K562 (cell line): ENCODE measurements at regions not wholly inside any gene's neighbourhood (a gene's known extent, or its start where the extent isn't known, plus 50 kb on each side); places are given as distances from the start of the nearest gene placed in this dataset.

Source experiments
- BRCA1 ChIP-seq, 2 experiments: fragments of 450-650 bp in 1 of 2; sonication (generic) in 1 of 2; formaldehyde crosslinking in 1 of 2; IDR thresholded peaks; 2 replicates each; pipeline versions ENCODE4 v1.5.0 to v1.6.1; 2017 to 2020; ENCODE audit warnings: mild to moderate bottlenecking in 1 of 2, missing genetic modification reagents in 1 of 2
- CTCF ChIP-seq, 3 experiments: IDR thresholded peaks in 2 of 3; conservative IDR thresholded peaks in 1 of 3; 2 replicates each; pipeline ENCODE4 v1.5.1; 2011 to 2012; ENCODE audit warnings: low read length in 3 of 3, mild to moderate bottlenecking in 3 of 3, control low read depth in 2 of 3, improper control_type of control experiment in 1 of 3, inconsistent platforms in 1 of 3, low read depth in 1 of 3, mixed read lengths in 1 of 3, moderate library complexity in 1 of 3; ENCODE audit not compliant: insufficient read depth in 2 of 3
- FOXK1 ChIP-seq: sonication (generic); formaldehyde crosslinking; IDR thresholded peaks from 2 replicates; pipeline ENCODE4 v1.8.0; 2022; ENCODE audit warnings: missing genetic modification reagents, mild to moderate bottlenecking, borderline replicate concordance
- GATA2 ChIP-seq: sonication (generic); formaldehyde crosslinking; IDR thresholded peaks from 2 replicates; pipeline ENCODE4 v1.4.0; 2020; ENCODE audit warnings: mild to moderate bottlenecking, missing genetic modification reagents
- GTF3C2 ChIP-seq: IDR thresholded peaks from 3 replicates; pipeline ENCODE4 v1.6.1; 2011; ENCODE audit warnings: borderline replicate concordance, mild to moderate bottlenecking, moderate library complexity; ENCODE audit not compliant: insufficient read length; ENCODE audit errors: extremely low read depth
- POLR2A ChIP-seq: fragments of 450-650 bp; conservative IDR thresholded peaks from 2 replicates; pipeline ENCODE4 v1.6.1; 2016
- ZNF431 ChIP-seq: sonication (generic); formaldehyde crosslinking; IDR thresholded peaks from 2 replicates; pipeline ENCODE4 v1.8.0; 2022; ENCODE audit warnings: mild to moderate bottlenecking, missing genetic modification reagents
- TF ChIP-seq, protein P1 (sequence below): fragments of 450-650 bp; IDR thresholded peaks from 2 replicates; pipeline ENCODE4 v1.6.1; 2017; ENCODE audit warnings: antibody characterized with exemption, mild to moderate bottlenecking

GRCh38 chr22:47784991-47785390, 1022.5 kb downstream of the TBC1D22A start:
- TF ChIP-seq CTCF (IDR thresholded peaks at IDR 0.05 in 2 of 3, conservative IDR thresholded peaks at IDR 0.05 in 1 of 3; ENCODE audit: insufficient read depth in 2 of 3, low read depth in 1 of 3, low read length in 3 of 3) (no peak), GTF3C2 (no peak), FOXK1 (no peak), POLR2A (no peak), GATA2 (no peak), ZNF431 (CRISPR knock-in tag) (no peak), BRCA1 (IDR thresholded peaks at IDR 0.05) (no peak), BRCA1 (CRISPR knock-in tag; IDR thresholded peaks at IDR 0.05) (no peak)
- TF ChIP-seq, protein P1, sequence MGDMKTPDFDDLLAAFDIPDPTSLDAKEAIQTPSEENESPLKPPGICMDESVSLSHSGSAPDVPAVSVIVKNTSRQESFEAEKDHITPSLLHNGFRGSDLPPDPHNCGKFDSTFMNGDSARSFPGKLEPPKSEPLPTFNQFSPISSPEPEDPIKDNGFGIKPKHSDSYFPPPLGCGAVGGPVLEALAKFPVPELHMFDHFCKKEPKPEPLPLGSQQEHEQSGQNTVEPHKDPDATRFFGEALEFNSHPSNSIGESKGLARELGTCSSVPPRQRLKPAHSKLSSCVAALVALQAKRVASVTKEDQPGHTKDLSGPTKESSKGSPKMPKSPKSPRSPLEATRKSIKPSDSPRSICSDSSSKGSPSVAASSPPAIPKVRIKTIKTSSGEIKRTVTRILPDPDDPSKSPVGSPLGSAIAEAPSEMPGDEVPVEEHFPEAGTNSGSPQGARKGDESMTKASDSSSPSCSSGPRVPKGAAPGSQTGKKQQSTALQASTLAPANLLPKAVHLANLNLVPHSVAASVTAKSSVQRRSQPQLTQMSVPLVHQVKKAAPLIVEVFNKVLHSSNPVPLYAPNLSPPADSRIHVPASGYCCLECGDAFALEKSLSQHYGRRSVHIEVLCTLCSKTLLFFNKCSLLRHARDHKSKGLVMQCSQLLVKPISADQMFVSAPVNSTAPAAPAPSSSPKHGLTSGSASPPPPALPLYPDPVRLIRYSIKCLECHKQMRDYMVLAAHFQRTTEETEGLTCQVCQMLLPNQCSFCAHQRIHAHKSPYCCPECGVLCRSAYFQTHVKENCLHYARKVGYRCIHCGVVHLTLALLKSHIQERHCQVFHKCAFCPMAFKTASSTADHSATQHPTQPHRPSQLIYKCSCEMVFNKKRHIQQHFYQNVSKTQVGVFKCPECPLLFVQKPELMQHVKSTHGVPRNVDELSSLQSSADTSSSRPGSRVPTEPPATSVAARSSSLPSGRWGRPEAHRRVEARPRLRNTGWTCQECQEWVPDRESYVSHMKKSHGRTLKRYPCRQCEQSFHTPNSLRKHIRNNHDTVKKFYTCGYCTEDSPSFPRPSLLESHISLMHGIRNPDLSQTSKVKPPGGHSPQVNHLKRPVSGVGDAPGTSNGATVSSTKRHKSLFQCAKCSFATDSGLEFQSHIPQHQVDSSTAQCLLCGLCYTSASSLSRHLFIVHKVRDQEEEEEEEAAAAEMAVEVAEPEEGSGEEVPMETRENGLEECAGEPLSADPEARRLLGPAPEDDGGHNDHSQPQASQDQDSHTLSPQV: no peak
